ENCODE measurements at regions not wholly inside any gene's neighbourhood (a gene's known extent, or its start where the extent isn't known, plus 50 kb on each side); places are given as distances from the start of the nearest gene placed in this dataset.

DNA sequence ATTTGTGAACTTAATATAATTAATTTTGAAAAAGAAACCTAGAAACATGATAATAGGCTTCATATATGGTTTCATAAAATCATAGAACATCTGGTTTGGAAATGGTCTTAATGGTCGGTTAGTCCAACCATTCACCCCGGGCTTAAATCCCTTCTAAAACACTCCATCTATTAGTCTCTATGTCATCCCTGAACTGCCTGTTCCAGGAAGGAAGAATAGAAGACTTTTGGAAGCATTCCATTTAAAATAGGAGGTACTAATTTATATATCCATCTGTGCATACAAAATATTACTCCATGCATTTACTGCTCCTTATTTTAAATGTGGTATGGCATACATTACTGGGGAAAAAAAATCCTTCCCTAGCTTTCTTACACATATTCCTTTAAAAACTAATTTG is 262.2 kb upstream of the DDX53 start:
- TF ChIP-seq CREB1 (IDR thresholded peaks at IDR 0.05; ENCODE audit: low read depth) (no peak), REST (IDR thresholded peaks at IDR 0.05; ENCODE audit: low read depth) (no peak), ZBTB7A (IDR thresholded peaks at IDR 0.05; ENCODE audit: low read depth) (no peak), TAF1 (IDR thresholded peaks at IDR 0.05; ENCODE audit: low read depth) (no peak), CEBPB (IDR thresholded peaks at IDR 0.05) (no peak), EP300 (IDR thresholded peaks at IDR 0.05; ENCODE audit: borderline replicate concordance) (no peak)
